ENCODE measurements at regions not wholly inside any gene's neighbourhood (a gene's known extent, or its start where the extent isn't known, plus 50 kb on each side); places are given as distances from the start of the nearest gene placed in this dataset.

- no peak for TF ChIP-seq CTCF (conservative IDR thresholded peaks at IDR 0.05; ENCODE audit: low read depth in 2 of 2)
- TF ChIP-seq POLR2AphosphoS5 (IDR thresholded peaks at IDR 0.05; ENCODE audit: low read depth), result no peak
- no peak for TF ChIP-seq EZH2 (IDR thresholded peaks at IDR 0.05; ENCODE audit: low read depth, unreplicated experiment)
Measured at GRCh38 chr19:23539499-23539898, 144.2 kb upstream of the ZNF91 start.
